A549 (cell line): ENCODE measurements at regions not wholly inside any gene's neighbourhood (a gene's known extent, or its start where the extent isn't known, plus 50 kb on each side); places are given as distances from the start of the nearest gene placed in this dataset.

ENCODE experiments used
- ATAC-seq, 2 experiments: fragments of 200-7000 bp in 1 of 2; fragments of >200 bp in 1 of 2; cut with Nextera tagmentation in 1 of 2; cut with Tn5 transposase in 1 of 2; 3 replicates each; pipeline versions ENCODE4 v1.8.0 to v1.9.1; 2018 to 2020; ENCODE audit warnings: mild to moderate bottlenecking in 1 of 2, moderate library complexity in 1 of 2
- CTCF ChIA-PET: fragments of 300-600 bp; sonication (Branson Sonifier 250); formaldehyde crosslinking; extraction: SDS; loops from one replicate; lab custom pipeline; 2021; ENCODE audit warnings: antibody characterized with exemption, inconsistent platforms; lab: Yijun Ruan, JAX
- POLR2A ChIA-PET: fragments of 350-600 bp; formaldehyde crosslinking; extraction: SDS; loops from one replicate; lab custom pipeline; 2021; ENCODE audit warnings: antibody characterized with exemption, inconsistent platforms; lab: Yijun Ruan, JAX
- DNase-seq, 2 experiments: peaks; one replicate each; pipeline versions ENCODE4 v3.0.0 to v3.0.0-alpha.2; 2011 to 2016; ENCODE audit warnings: low read depth in 1 of 2, low spot score in 1 of 2
- FAIRE-seq: peaks from 2 replicates; lab custom pipeline; 2011; peaks lifted over from hg19 to GRCh38; lab: Jason Lieb, UNC
- H3K27ac ChIP-seq, 2 experiments: fragments of >200 bp; sonication (Bioruptor Twin); formaldehyde crosslinking; 3 replicates each; pipeline ENCODE4 v1.5.1; 2016 to 2017
- H3K4me1 ChIP-seq: fragments of >200 bp; sonication (Bioruptor Twin); formaldehyde crosslinking; 3 replicates; pipeline ENCODE4 v1.6.1; 2016
- H3K4me2 ChIP-seq: fragments of >200 bp; sonication (Bioruptor Twin); formaldehyde crosslinking; 3 replicates; pipeline ENCODE4 v1.6.1; 2016
- H3K4me3 ChIP-seq: fragments of >200 bp; sonication (Bioruptor Twin); formaldehyde crosslinking; 3 replicates; pipeline ENCODE4 v1.5.1; 2016
- H3K9me3 ChIP-seq: fragments of >200 bp; sonication (Bioruptor Twin); formaldehyde crosslinking; 3 replicates; pipeline ENCODE4 v1.6.1; 2016
- BCL3 ChIP-seq: fragments of >200 bp; sonication (Bioruptor Twin); formaldehyde crosslinking; IDR thresholded peaks from 3 replicates; pipeline ENCODE4 v1.6.1; 2016
- CEBPB ChIP-seq, 2 experiments: fragments of >200 bp in 1 of 2; sonication (Bioruptor Twin) in 1 of 2; formaldehyde crosslinking in 1 of 2; IDR thresholded peaks; 2 replicates each; pipeline ENCODE4 v1.6.1; 2012 to 2016
- CHD4 ChIP-seq: fragments of 200-600 bp; sonication (generic); IDR thresholded peaks from 2 replicates; pipeline ENCODE4 v1.6.1; 2016; ENCODE audit warnings: antibody characterized with exemption, mild to moderate bottlenecking, borderline replicate concordance
- CTCF ChIP-seq: fragments of >200 bp; sonication (Bioruptor Twin); formaldehyde crosslinking; IDR thresholded peaks from 3 replicates; pipeline ENCODE4 v1.5.1; 2016
- ELK1 ChIP-seq: fragments of 150-350 bp; IDR thresholded peaks from 2 replicates; pipeline ENCODE4 v1.6.1; 2014; ENCODE audit warnings: low read depth, mild to moderate bottlenecking, low read length
- FOSB ChIP-seq: fragments of 250-450 bp; sonication (Bioruptor Pico); IDR thresholded peaks from 2 replicates; pipeline ENCODE4 v1.5.0; 2020; ENCODE audit warnings: mild to moderate bottlenecking, moderate library complexity
- GATA3 ChIP-seq: IDR thresholded peaks from 2 replicates; pipeline ENCODE4 v1.6.1; 2012; ENCODE audit warnings: borderline replicate concordance
- HDAC2 ChIP-seq: fragments of 200-600 bp; sonication (generic); IDR thresholded peaks from 2 replicates; pipeline ENCODE4 v1.6.1; 2016
- HES2 ChIP-seq: fragments of >200 bp; sonication (Bioruptor Twin); formaldehyde crosslinking; IDR thresholded peaks from 2 replicates; pipeline ENCODE4 v1.6.1; 2016
- HOXA7 ChIP-seq: fragments of 250-450 bp; sonication (Bioruptor Pico); IDR thresholded peaks from 2 replicates; pipeline ENCODE4 v1.5.0; 2020; ENCODE audit warnings: mild to moderate bottlenecking, moderate library complexity
- JUNB ChIP-seq: fragments of >200 bp; sonication (Bioruptor Twin); formaldehyde crosslinking; IDR thresholded peaks from 2 replicates; pipeline ENCODE4 v1.6.1; 2016
- KDM1A ChIP-seq: fragments of 200-600 bp; sonication (generic); IDR thresholded peaks from 2 replicates; pipeline ENCODE4 v1.6.1; 2016; ENCODE audit warnings: low read depth, mild to moderate bottlenecking
- KDM5A ChIP-seq: fragments of 200-600 bp; sonication (generic); IDR thresholded peaks from 2 replicates; pipeline ENCODE4 v1.6.1; 2016; ENCODE audit warnings: antibody characterized with exemption, mild to moderate bottlenecking
- MAZ ChIP-seq: fragments of 150-350 bp; IDR thresholded peaks from 2 replicates; pipeline ENCODE4 v1.6.1; 2014; ENCODE audit warnings: antibody characterized with exemption, low read depth, low read length, borderline replicate concordance
- NPAS2 ChIP-seq: fragments of 250-450 bp; sonication (Bioruptor Pico); IDR thresholded peaks from 2 replicates; pipeline ENCODE4 v1.8.0; 2022; ENCODE audit warnings: mild to moderate bottlenecking, moderate library complexity, borderline replicate concordance
- PBX3 ChIP-seq: IDR thresholded peaks from 2 replicates; pipeline ENCODE4 v1.6.1; 2012
- PHF8 ChIP-seq: fragments of 200-600 bp; sonication (generic); IDR thresholded peaks from 2 replicates; pipeline ENCODE4 v1.6.1; 2016; ENCODE audit warnings: low read depth, mild to moderate bottlenecking, antibody characterized with exemption, moderate library complexity, borderline replicate concordance
- POLR2A ChIP-seq: IDR thresholded peaks from 2 replicates; pipeline ENCODE4 v1.6.1; 2012; ENCODE audit warnings: mild to moderate bottlenecking, low read length
- POLR2AphosphoS2 ChIP-seq: conservative IDR thresholded peaks from 2 replicates; pipeline ENCODE4 v1.6.1; 2012; ENCODE audit warnings: low read length, improper control_type of control experiment, inconsistent platforms
- RARB ChIP-seq: fragments of 250-450 bp; sonication (Bioruptor Pico); IDR thresholded peaks from 2 replicates; pipeline ENCODE4 v1.8.0; 2021; ENCODE audit warnings: mild to moderate bottlenecking, moderate library complexity
- RCOR1 ChIP-seq: fragments of 150-350 bp; IDR thresholded peaks from 2 replicates; pipeline ENCODE4 v1.6.1; 2014; ENCODE audit warnings: antibody characterized with exemption, low read length, low read depth
- RNF2 ChIP-seq: fragments of 200-600 bp; sonication (generic); IDR thresholded peaks from 2 replicates; pipeline ENCODE4 v1.6.1; 2016; ENCODE audit warnings: low read depth, mild to moderate bottlenecking, antibody characterized with exemption, moderate library complexity, borderline replicate concordance
- TP53 ChIP-seq: fragments of 250-450 bp; sonication (Bioruptor Pico); IDR thresholded peaks from 2 replicates; pipeline ENCODE4 v1.5.0; 2021; ENCODE audit warnings: mild to moderate bottlenecking, moderate library complexity
- ZNF302 ChIP-seq: fragments of 250-450 bp; sonication (Bioruptor Pico); IDR thresholded peaks from 2 replicates; pipeline ENCODE4 v1.9.0; 2021; ENCODE audit warnings: inconsistent platforms, mild to moderate bottlenecking, moderate library complexity
- WGBS: methylation state at CpG from one replicate; pipeline ENCODE4 v1.1.6; 2017; ENCODE audit errors: missing lambda C conversion rate; 5-methylcytosine and 5-hydroxymethylcytosine counted together

- TF ChIP-seq KDM1A (no peak), KDM5A (no peak), PBX3 (no peak), ELK1 (no peak), FOSB (CRISPR knock-in tag) (no peak), BCL3 (no peak), POLR2A (no peak), CTCF (no peak), POLR2AphosphoS2 (no peak), CHD4 (no peak)
- Histone ChIP-seq H3K4me2 (no peak overlapping the region), H3K27ac (no peak overlapping the region), H3K9me3 (no peaks in the 10 kb centered on the region), H3K4me1 (no peaks in the 10 kb centered on the region), H3K4me3 (no peak overlapping the region)
- ATAC-seq (no peak), FAIRE-seq (no peak), DNase-seq (no peak)
- WGBS, result 26% methylated on average over 2 of the region's 2 CpGs
- ChIA-PET CTCF (no interaction called here), POLR2A (no interaction called here)
These were observed 1239.4 kb downstream of the TECRL start for GRCh38 chr4:63169836-63170235.

- Histone ChIP-seq H3K4me2 (no peak overlapping the region), H3K27ac (no peak overlapping the region), H3K4me1 (no peaks in the 10 kb centered on the region), H3K9me3 (no peaks in the 10 kb centered on the region; the same call in 2 of the 3 replicates), H3K4me3 (no peak overlapping the region)
- ATAC-seq (no peak), FAIRE-seq (no peak), DNase-seq (no peak)
- WGBS, result 35% methylated on average over 1 of the region's 1 CpG
- TF ChIP-seq HDAC2 (no peak), BCL3 (no peak), PHF8 (no peak), GATA3 (no peak), RNF2 (no peak), POLR2A (no peak), NPAS2 (no peak), RCOR1 (no peak)
- ChIA-PET POLR2A (no interaction called here), CTCF (no interaction called here)
These were observed 1253.7 kb downstream of the TECRL start for GRCh38 chr4:63155561-63155960.

- Histone ChIP-seq H3K4me2 (no peak overlapping the region), H3K4me3 (no peak overlapping the region), H3K27ac (no peak overlapping the region), H3K4me1 (no peaks in the 10 kb centered on the region), H3K9me3 (no peaks in the 10 kb centered on the region)
- ChIA-PET CTCF (no interaction called here), POLR2A (no interaction called here)
- FAIRE-seq (no peak), DNase-seq (peak in 1 of 2 experiments; percentile 2), ATAC-seq (no peak)
- 5% methylated on average over 5 of the region's 5 CpGs for WGBS
- TF ChIP-seq KDM5A (no peak), HES2 (no peak), RARB (CRISPR knock-in tag) (no peak), MAZ (no peak), RCOR1 (no peak), PBX3 (no peak), CHD4 (no peak), CEBPB (IDR thresholded peaks at IDR 0.05) (no peak), HOXA7 (no peak), RNF2 (no peak), POLR2AphosphoS2 (no peak), ZNF302 (CRISPR knock-in tag) (no peak), NPAS2 (no peak), TP53 (CRISPR knock-in tag) (no peak), JUNB (no peak)
These were observed 1285.8 kb downstream of the TECRL start for GRCh38 chr4:63123441-63123840.
